HUES6 (cell line): ENCODE measurements at regions not wholly inside any gene's neighbourhood (a gene's known extent, or its start where the extent isn't known, plus 50 kb on each side); places are given as distances from the start of the nearest gene placed in this dataset.

Source experiments
- H3K27ac ChIP-seq: 2 replicates; pipeline ENCODE4 v1.7.0; 2013; ENCODE audit warnings: low read depth, mild to moderate bottlenecking, low read length, inconsistent platforms
- H3K27me3 ChIP-seq: 2 replicates; pipeline ENCODE4 v1.6.1; 2013; ENCODE audit warnings: low read length; ENCODE audit not compliant: control insufficient read depth, insufficient read depth
- H3K36me3 ChIP-seq: 2 replicates; pipeline ENCODE4 v1.6.1; 2013; ENCODE audit warnings: low read length; ENCODE audit not compliant: control insufficient read depth, insufficient read depth
- H3K4me1 ChIP-seq: 2 replicates; pipeline ENCODE4 v1.6.1; 2013; ENCODE audit warnings: low read length; ENCODE audit not compliant: control insufficient read depth, insufficient read depth
- H3K4me3 ChIP-seq: 2 replicates; pipeline ENCODE4 v1.5.1; 2013; ENCODE audit warnings: low read depth, low read length
- H3K9ac ChIP-seq: one replicate; pipeline ENCODE4 v1.6.1; 2013; ENCODE audit warnings: mild to moderate bottlenecking, low read length
- H3K9me3 ChIP-seq: 2 replicates; pipeline ENCODE4 v1.6.1; 2013; ENCODE audit warnings: low read depth, low read length; ENCODE audit not compliant: control insufficient read depth, insufficient read depth

DNA sequence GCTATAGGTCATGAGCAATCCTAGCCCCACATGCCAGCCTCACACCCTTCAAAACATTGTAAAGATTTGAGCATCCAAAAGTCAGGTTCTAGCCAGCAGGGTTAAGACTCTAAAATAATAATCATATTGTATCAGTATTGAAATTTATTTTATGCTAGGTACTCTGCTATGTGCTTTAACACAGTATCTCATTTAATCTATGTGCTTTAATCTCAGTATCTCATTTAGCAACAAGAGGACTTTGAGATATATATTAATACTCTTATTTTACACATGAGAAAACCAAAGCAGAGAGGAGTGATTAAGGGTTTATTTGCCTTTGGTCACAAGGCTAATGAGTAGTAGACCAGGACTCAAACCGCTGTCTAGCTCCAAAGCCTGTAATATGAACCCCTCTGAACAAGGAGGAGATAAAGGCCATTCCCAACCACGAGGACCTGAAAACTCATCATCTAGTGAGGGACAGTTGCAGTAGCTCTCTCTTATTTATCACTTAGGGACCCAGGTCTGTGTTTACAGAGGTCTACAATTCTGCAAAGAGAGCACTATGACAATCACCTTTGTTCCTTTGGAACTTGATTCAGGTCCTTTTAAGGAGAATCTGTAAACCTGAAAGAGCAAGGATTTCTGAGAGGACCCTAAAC lies 116.5 kb upstream of the SERTAD2 start:
- H3K4me1 ChIP-seq, result peaks cover 13% of the 10 kb centered on the region
- 0 out of 2 replicates have a peak, but pooled peaks cover 2% of the 10 kb centered on the region for H3K9me3 ChIP-seq
- H3K36me3 ChIP-seq, result no peaks in the 10 kb centered on the region
- no peak overlapping the region for H3K9ac ChIP-seq
- no peak overlapping the region for H3K4me3 ChIP-seq
- peaks cover 41% of the 10 kb centered on the region for H3K27me3 ChIP-seq
- H3K27ac ChIP-seq, result no peak overlapping the region

DNA sequence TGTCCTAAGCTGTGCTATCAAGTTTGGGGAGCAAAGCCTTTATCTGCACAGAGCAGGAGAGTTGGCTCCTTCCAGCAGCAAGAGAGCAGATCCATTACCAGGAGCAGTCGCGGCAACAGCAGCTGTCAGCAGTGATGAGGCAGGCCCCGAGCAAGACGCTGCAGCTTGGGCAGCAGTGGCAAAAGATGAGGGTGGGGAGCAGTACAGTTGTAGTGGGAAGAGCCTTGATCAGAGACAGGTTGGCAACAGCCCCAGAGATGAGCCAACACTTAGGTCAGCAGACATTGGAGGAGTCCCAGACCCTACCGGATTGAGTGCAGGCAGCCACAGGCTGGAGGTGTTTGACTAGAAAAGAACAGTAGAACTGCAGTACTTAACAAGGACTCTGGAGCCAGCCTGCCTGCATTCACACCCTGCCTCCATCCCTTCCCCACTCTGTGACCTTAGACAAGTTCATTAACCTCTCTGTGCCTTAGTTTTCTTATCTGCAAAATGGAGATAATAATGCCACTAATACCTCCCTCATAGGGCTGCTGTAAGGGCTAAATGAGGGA lies 117.1 kb upstream of the SERTAD2 start:
- Histone ChIP-seq H3K27me3 (peaks cover 36% of the 10 kb centered on the region), H3K4me3 (no peak overlapping the region), H3K36me3 (no peaks in the 10 kb centered on the region), H3K9me3 (0 out of 2 replicates have a peak, but pooled peaks cover 7% of the 10 kb centered on the region), H3K4me1 (peaks cover 13% of the 10 kb centered on the region), H3K27ac (no peak overlapping the region), H3K9ac (no peak overlapping the region)

DNA sequence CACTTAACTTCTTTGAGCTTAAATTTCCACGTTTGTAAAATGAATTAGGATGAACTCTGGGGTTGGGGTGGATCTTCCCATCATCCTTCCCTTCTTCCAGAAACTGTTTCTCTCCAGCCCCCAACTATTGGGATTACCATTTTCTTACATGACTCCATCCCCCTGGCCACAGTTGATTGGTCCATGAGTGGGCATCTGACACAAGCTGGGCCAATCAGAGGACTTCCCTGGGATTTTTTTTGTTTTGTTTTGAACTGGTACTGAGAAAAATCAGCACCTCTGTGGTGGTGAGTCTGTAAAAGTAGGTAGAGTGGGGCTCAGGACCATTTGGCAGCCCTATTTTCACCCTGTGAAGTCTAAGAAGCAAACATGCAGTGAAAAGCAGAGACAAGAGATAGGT lies 118.0 kb upstream of the SERTAD2 start:
- H3K4me3 ChIP-seq, result no peak overlapping the region
- H3K27me3 ChIP-seq, result peaks cover 27% of the 10 kb centered on the region
- peaks cover 13% of the 10 kb centered on the region for H3K4me1 ChIP-seq
- H3K36me3 ChIP-seq, result no peaks in the 10 kb centered on the region
- 0 out of 2 replicates have a peak, but pooled peaks cover 7% of the 10 kb centered on the region for H3K9me3 ChIP-seq
- H3K27ac ChIP-seq, result no peak overlapping the region
- no peak overlapping the region for H3K9ac ChIP-seq

DNA sequence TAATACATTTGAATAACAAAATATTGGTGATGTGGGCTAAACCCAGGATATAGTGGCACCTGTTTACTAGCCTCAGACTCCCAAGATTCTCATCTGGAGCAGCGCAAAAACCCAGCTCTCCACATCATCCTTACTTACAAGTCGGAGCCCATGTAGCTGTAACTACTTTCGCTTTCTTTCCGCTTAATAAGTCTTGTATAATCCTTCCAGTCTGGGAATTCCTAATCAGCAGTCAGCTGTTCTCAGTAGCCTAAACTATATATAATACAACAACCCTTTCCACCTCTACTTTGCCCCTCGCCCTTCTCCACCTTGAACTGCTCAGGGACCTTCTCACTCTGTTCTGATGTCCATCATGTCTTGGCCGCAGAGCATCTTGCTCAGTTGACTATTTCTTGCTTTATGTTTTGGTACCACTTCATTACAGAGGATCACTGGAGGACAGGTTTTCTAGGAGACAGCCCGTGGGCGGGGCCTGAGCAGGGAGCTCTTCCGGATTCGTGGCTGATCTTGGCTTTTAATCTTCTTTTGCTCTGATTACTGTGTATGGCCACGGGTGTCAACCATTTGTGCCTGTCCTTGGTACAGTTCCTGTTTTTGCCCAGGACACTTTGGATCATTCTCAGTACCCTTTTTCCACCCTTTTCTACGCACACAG lies 119.9 kb upstream of the SERTAD2 start:
- H3K4me3 ChIP-seq, result no peak overlapping the region

DNA sequence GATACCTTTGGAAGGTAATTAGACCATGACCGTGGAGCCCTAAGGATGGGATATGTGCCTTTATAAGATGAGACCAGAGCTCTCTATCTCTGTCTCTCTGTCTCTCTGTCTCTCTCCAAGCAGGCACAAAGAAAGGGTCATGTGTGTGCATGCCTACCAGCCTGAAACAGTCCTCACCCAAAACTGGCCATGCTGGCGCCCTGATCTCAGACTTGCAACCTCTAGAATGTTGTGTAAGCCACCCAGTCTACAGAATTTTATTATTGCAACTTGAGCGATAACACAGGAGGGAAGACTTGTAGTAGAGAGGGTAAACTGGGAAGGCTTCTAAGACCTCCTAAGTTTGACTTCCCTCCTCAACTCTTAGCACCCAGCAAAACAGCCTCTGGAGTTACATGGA lies 124.1 kb upstream of the SERTAD2 start:
- Histone ChIP-seq H3K4me3 (no peak overlapping the region), H3K36me3 (no peaks in the 10 kb centered on the region), H3K4me1 (no peaks in the 10 kb centered on the region), H3K27me3 (no peaks in the 10 kb centered on the region), H3K9me3 (0 out of 2 replicates have a peak, but pooled peaks cover 7% of the 10 kb centered on the region), H3K27ac (no peak overlapping the region), H3K9ac (no peak overlapping the region)

More for the DNA sequence above, 119.9 kb upstream of the SERTAD2 start:
- no peaks in the 10 kb centered on the region for H3K36me3 ChIP-seq
- H3K27me3 ChIP-seq, result peaks cover 13% of the 10 kb centered on the region
- 0 out of 2 replicates have a peak, but pooled peaks cover 7% of the 10 kb centered on the region for H3K9me3 ChIP-seq
- peaks cover 8% of the 10 kb centered on the region for H3K4me1 ChIP-seq
- H3K27ac ChIP-seq, result no peak overlapping the region
- H3K9ac ChIP-seq, result no peak overlapping the region

DNA sequence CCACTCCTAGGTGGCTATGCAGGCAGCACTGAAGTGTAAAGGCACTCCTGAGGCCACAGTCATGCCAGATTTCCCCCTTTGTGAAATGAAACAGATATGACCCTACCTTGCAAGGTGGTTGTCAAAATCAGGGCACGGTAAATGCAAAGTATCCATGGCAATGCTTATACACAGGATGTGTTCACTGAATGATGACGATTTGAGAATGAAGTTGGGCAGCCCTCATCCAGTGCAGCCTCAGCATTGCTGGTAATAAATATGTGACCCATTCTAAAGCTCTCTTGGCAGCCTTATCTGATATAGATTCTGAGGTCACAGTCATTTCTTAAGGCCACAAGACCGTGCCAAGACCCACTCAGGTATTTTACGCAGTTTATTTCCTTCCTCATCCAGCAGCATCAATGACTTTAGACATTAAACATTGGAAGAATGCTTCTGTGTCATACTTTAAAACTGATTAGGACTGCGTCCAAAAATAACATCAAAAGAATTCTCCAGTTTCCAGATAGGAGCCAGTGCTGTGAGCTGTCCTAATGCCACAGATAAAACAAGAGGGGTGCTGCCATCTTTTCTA lies 125.5 kb upstream of the SERTAD2 start:
- no peak overlapping the region for H3K9ac ChIP-seq
- 0 out of 2 replicates have a peak, but pooled peaks cover 7% of the 10 kb centered on the region for H3K9me3 ChIP-seq
- H3K36me3 ChIP-seq, result no peaks in the 10 kb centered on the region
- no peak overlapping the region for H3K27ac ChIP-seq
- H3K4me1 ChIP-seq, result no peaks in the 10 kb centered on the region
- no peaks in the 10 kb centered on the region for H3K27me3 ChIP-seq
- no peak overlapping the region for H3K4me3 ChIP-seq

DNA sequence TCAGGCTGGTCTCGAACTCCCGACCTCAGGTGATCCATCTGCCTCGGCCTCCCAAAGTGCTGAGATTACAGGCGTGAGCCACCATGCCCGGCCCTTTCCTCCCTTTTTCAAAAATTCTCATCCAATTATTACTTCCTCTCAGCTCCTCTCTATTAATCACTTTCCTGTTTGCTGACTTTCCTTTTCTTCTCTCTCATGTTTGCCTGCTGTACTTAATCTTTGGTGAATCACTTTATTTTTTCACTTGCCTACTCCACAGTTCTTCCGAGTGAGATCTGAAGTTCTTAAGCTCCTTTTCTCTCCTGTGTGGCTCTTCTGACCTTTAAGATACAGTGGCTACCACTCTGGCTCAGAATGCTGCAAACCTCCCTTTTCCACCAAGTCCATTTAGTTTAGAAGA lies 126.3 kb upstream of the SERTAD2 start:
- H3K4me3 ChIP-seq, result no peak overlapping the region
- no peak overlapping the region for H3K9ac ChIP-seq
- H3K27ac ChIP-seq, result no peak overlapping the region
- H3K4me1 ChIP-seq, result no peaks in the 10 kb centered on the region
- 0 out of 2 replicates have a peak, but pooled peaks cover 7% of the 10 kb centered on the region for H3K9me3 ChIP-seq
- no peaks in the 10 kb centered on the region for H3K27me3 ChIP-seq
- H3K36me3 ChIP-seq, result no peaks in the 10 kb centered on the region

DNA sequence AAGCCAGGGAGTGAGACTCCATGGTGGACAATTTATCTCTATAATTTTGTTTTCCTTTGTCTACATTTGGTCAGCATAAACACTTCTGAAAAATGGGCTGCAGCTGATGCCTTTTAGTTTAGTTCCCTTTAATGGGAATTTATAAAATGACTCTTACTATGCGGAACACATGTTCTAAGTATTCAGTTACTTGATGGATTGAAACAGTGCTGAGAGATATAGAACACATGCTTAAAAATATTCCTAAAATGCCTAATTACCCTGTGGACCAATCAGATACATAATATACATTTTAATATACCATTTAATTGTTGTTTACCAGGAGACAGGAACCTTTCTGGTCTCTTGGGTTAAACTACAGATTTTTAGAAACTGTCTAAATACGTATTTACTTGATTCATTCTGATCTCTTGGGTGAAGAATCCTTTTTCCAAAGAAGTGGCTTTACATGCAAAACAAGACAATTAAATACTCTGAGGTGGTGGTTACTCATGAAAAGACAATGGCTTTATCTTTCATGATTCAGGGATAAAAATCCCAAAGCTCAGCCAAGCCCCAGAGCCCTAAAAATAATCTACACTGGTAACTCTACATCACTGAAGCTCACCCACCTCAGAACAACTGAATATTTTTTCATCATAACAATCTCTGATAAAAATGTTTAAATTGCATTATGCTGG lies 128.1 kb upstream of the SERTAD2 start:
- no peaks in the 10 kb centered on the region for H3K9me3 ChIP-seq
- H3K9ac ChIP-seq, result no peak overlapping the region
- no peak overlapping the region for H3K27ac ChIP-seq
- H3K36me3 ChIP-seq, result no peaks in the 10 kb centered on the region
- H3K27me3 ChIP-seq, result no peaks in the 10 kb centered on the region
- H3K4me3 ChIP-seq, result no peak overlapping the region
- no peaks in the 10 kb centered on the region for H3K4me1 ChIP-seq

DNA sequence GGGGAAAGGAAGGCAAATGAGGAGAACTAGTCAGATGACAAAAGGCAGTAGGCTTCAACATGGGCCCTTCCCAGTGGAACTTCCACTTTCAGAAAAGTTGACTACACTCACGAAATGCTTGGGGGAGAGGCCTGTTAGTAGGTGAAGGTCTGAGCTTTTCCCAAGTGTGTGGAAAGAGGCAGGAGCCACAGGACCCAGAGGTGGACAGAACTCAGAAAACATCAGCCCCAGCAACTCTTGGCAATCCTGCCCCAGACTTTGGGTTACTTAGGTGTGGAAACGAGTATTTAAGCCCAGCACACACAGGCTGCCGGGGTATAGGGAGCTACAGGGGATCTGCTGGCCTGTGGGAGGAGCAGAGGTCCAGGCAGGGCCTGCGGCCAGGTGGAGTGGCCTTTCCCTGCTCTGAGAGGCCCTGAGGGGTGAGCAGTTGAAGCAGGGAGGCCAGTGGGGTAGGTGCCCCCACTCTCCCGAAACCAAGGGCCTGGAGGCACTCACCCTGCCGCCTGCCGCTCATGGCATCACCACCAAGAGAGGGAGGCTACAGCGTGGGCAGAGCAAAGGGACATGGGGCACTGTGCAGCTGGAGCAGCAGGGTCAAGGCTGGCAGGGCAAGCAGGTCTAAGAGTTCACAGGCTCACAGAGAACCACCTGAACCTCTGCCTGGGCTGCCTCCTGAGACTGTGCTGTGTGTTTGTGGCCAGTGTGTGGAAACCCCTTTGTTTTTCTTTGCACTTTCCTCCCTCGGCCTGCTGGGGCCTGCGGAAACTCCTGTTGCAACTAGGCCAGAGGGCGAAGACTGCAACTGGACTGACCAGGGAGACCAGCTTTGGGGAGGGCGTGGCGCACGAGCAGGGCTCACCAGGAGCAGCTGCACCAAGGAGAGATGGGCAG lies 130.7 kb upstream of the SERTAD2 start:
- H3K27me3 ChIP-seq, result no peaks in the 10 kb centered on the region
- H3K36me3 ChIP-seq, result no peaks in the 10 kb centered on the region
- H3K4me3 ChIP-seq, result no peak overlapping the region
- H3K4me1 ChIP-seq, result no peaks in the 10 kb centered on the region
- no peaks in the 10 kb centered on the region for H3K9me3 ChIP-seq
- no peak overlapping the region for H3K9ac ChIP-seq
- H3K27ac ChIP-seq, result no peak overlapping the region

DNA sequence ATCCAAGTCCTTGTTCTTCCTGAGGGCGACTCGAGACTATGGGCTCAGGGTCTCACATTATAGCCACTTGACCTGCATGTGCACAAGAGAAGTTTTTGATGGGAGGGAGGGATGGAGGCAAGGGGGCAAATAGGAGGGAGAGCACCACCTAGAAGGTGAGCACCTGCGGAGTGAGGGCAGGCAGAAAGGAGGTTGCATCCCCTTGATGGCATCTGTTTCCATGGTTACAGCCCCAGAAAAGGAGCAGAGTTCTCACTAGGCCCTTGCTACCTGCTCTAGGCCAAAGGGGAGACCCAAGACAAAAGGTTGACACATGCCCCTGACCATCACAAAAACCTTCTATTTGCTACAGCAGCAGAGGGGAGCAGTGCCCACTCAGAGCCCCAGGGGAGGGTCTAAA lies 131.5 kb upstream of the SERTAD2 start:
- Histone ChIP-seq H3K9ac (no peak overlapping the region), H3K4me3 (no peak overlapping the region), H3K27me3 (no peaks in the 10 kb centered on the region), H3K4me1 (no peaks in the 10 kb centered on the region), H3K27ac (no peak overlapping the region), H3K36me3 (no peaks in the 10 kb centered on the region), H3K9me3 (no peaks in the 10 kb centered on the region)
